HG03064 (cell line): ENCODE measurements at regions not wholly inside any gene's neighbourhood (a gene's known extent, or its start where the extent isn't known, plus 50 kb on each side); places are given as distances from the start of the nearest gene placed in this dataset.

Source experiments
- ATAC-seq: cut with Tn5 transposase; IDR thresholded peaks from one replicate; pipeline ENCODE4 v1.9.1; 2021; ENCODE audit warnings: low read depth; ENCODE audit not compliant: unreplicated experiment

DNA sequence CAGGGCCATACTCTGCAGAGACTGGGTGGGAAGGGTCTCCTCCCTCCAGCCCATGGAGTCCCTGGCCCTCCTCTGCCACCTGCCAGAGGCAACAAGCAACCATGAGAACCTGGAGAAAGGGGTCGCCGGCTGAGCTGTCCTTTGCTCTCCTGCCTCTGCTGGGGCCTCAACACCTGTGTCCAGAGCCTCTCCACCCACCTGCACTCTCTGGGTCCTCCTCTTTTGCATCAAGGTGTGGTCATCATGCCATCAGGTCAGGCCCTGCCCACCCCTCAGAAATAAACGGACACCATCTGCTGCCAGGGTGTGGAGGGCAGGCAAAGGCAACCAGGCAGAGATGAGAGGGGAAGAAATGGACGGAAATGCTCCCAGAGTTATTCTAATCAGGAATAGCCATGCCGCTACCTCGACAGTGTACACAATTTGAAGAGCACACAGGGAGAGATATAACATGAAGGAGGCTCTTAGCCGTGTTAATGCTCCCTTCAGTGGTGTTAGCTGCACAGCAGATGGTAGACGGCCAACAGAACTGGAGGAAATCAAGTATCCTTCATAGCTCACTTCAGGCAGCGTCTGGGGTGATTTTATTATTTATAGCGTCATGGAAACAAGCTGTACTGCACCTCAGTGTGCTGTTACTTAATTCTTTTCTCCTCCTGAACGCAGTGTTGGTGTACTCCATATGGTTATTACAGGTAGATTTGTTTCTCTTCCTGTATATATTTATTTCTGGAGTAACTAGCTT lies 247.9 kb downstream of the TSN start:
- ATAC-seq = no peak

DNA sequence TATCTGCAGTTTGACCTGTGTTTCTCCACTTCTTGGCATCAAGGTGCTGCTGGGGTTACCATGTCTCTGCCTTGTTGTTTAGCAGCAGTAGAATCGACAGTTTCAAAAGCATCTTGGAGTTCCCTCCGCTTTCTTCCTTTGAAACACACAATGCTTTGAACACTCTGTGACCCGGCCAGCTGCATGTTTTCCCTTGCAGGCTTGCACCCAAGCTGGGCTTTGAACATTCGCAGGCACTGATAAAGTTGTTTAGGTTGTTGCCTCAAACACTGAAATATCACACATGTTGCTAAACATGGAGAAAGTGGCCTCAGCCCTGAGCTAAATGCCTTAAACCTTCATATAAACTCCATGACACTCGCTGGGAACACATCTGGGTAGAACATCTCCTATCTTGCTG lies 251.7 kb downstream of the TSN start:
- no peak for ATAC-seq

DNA sequence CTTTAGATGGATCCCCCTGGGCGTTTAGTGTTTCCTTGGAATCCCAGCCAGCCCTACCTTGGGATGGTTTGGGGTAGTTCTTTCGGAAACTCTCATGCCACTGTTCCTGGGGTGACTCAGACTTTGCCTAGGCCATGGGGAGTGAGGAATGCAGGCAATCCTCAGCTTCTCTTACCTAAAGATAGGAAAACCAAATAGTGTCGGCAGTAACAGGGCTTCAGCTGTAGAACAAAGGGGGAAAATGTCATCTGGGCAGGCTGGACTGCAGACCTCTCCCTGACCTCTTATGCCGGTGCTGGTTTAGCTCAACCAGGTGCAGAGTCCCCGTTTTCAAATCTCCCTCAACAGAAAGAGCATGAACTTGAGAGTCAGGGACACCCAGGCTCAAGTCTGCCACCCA lies 252.1 kb downstream of the TSN start:
- ATAC-seq = no peak

GRCh38 chr2:122009561-122009960 lies 254.1 kb downstream of the TSN start:
- no peak for ATAC-seq

DNA sequence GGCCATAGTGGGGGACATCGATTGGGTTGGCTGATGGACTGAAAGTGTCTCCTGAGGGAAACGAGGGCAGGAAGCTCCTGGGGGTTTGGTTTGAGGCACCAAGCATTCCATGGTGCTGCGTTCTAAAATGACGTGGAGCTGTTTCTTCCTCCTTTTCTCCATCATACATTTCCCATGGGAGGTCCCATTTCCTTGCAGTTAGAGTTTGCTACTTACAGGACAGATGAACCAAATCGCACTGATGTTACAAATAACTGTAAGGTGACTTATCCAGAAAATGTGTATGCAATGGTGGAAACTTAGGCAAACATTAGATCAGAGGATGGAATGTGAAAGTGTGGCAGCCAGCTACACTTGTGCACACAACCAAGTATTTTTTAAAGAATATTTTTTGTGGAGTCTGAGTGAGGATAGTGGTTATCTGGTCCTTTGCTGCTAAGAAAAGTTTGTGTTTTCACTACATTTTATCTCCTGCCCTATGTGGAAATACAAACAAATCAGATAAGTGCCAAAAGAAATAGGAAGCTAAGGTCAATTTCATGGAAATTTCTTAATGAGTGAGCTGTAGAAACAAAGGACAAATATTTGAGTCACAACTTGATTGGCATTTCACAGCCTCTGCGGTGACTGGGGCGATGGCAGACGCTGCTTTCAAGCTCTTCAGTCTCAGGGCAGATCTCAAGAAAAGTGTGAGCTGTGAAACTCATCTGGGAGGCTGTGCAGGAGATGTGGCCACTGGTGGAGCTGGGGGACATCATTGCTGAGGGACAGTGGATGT lies 256.2 kb downstream of the TSN start:
- no peak for ATAC-seq

DNA sequence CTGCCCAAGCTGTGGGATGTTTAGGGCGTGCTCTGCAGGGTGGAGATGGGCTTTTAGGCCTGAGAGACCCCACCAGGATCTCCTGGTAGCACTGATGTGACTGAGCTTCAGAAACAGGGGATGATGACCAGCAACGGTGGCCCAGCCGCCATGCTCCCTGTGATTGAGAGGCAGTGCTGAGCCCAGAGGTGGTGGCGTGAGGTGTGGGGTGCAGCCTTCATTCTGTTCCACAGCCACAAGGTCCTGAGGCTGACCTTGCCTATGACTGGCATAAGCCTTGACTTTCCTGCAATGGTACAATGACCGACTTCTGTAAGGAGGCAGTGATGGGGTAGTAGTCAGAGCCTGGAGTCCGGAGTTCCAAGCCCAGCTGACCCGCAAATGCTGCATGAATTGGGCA lies 263.3 kb downstream of the TSN start:
- no peak for ATAC-seq

- no peak for ATAC-seq
Measured at GRCh38 chr2:122019724-122020123, 264.3 kb downstream of the TSN start.

DNA sequence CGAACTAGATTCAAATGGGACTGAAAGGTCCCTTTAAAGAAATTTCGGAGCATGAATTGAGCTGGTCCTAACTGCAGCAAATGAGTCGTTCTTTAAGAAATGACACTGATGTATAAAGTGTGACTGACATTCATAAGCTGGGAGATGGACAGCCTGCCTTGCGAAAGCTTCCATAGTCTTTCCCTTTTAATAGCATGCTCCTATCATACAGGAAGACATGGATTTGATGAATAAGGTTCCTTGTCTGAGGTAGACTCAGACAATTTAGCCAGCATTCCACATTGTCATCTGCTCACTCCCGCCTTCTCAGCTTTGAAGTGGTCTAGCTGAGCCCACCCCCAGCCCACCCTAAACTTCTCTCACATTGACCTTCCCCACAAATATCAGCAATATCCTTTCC lies 264.9 kb downstream of the TSN start:
- no peak for ATAC-seq

DNA sequence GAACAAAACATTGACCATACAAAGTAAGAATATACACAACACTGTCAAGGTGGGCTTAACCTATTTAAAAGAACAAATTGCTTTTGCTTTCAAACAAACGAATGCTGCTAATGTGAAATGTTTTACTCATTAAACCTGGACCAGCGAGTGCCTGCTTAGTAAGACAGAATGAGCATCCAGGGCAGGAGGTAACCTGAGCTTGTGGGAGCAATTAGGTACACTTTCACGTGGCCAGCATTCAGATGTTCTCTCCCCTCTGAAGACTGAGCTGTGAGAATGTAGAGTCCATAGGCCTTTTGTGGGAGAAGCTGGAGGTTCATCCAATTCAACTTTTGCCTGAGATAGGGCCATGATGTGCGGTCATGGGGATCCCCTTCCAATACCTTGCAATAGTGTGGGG lies 266.5 kb downstream of the TSN start:
- ATAC-seq = no peak

DNA sequence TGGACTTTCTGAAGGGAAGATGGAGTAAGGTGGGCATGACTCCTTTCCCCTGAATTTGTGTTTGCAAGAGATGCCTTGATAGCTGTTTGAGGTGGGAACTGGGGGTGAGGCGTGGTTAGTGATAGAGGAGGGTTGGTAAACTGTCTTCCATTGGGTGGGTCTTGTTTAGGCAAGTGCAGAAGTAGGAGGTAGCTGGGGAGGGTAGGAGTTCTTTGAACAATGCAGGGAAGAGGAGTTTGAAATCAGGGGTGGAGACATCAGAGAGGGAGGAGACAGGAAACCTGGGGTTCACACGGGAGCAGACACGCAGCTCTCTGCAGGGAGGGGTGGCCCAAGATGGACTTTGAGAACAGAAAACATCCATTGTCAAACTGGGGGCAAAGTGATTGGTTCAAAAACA lies 267.1 kb downstream of the TSN start:
- ATAC-seq = no peak

DNA sequence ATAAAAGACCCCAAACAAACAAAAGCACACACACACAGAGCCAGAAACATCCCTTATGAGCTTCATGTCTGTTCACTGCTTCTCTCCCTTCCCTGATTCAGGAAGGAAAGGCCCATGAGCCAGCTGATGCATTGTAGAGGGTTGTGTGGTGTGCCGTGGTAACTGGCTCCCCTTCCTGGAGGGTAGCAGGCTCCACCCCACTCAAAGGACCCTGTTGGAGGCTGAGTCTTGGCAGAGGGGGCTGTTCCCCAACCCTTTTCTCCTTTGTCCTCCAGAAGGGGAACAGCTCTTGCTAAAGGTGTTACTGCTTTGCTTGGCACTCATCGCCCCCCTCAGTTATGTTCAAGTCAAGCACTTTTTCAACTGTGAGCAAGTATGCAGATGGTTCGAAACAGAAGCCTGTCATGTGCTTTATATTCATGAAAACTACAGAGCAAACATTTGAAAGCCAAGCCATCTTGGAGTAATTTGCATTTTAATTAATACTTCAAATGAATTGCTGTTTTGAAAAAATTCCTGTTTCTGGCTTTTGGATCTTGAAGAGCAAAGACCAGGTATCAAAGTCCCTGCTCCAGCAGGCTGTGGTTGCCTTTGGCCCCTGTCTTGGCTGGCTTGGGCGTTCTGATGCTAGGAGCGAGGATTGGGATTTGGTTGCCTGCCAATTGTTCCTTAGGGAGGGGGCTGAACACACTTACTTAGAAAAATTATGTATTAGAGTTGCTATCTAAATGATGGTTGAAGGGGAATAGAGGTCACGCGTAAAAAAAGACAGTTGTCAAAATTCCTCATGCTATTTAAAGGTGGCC lies 267.8 kb downstream of the TSN start:
- no peak for ATAC-seq

GRCh38 chr2:122027510-122028217 lies 272.2 kb downstream of the TSN start:
- ATAC-seq = no peak

DNA sequence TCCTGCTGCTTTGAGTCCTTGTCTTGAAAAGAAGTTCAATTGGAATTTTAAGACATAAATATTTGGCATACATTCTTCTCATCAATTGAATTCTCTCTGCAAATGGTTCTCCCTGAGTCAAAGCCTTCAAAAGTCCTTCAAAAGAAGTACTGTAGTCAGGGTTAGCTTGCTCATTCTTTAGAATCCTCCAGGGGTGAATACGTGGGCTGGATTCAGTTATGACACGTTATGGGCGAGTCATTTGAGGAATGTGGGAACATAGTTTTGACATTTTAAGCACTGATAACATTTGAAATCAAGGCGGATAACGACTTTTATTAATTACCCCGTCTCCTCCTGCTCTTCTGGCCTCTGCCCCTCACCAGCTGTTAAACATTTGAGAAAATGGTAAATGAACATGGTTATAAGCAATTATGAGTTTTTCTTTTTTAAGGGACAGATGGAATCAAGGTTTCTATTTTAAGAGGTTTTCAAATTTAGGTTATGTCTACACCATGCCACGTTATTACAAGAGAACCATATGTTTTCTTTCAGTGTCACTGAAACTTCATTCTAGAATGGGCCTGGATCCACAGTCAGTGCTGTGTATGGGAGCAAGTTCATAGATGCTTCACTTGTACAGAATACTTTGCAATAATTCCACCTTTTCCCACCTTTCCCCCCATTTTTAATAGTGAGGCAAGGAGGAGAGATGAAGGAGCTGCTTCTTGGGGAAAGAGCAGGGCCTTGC lies 273.1 kb downstream of the TSN start:
- no peak for ATAC-seq

DNA sequence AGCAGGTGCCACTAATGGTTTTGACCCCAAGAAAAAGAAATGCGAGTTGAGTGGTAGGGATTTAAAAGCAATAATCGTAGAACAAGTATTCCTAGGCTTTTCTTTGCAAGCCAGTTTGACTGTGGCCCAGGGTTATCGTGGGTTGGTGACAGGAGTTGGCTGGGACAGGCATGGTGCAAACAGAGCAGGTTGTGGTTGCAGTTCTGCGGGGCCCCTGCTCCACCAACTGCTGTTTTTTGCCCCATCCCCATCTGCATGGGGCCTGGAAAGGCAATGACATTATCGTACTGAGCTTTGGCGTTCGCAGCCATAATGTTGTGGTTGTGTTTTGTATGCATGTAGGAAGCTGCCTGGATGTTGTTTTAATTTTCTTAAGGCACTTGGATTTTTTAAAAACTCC lies 274.0 kb downstream of the TSN start:
- ATAC-seq = no peak

GRCh38 chr2:122029945-122030344 lies 274.5 kb downstream of the TSN start:
- ATAC-seq = no peak

- no peak for ATAC-seq
Measured at GRCh38 chr2:122031544-122032263, 276.3 kb downstream of the TSN start.

DNA sequence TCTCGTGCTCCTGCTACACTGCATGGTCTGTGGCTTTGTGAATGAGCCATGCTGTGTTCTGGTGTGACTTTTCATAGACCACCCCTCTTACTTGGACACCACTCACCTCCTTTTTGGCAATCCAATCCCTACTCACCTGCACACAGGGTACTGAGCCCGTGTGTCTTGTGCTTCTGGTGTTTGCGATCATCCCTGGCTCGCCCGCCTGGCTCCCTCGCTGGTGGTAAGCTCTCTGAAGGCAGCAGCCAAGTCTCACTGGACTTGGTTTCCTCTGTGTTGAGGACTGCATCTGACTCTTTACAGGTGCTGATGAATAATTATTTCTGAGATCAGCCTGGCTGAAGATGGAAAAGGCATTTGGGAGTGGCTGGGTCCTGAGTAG lies 276.8 kb downstream of the TSN start:
- ATAC-seq = no peak

DNA sequence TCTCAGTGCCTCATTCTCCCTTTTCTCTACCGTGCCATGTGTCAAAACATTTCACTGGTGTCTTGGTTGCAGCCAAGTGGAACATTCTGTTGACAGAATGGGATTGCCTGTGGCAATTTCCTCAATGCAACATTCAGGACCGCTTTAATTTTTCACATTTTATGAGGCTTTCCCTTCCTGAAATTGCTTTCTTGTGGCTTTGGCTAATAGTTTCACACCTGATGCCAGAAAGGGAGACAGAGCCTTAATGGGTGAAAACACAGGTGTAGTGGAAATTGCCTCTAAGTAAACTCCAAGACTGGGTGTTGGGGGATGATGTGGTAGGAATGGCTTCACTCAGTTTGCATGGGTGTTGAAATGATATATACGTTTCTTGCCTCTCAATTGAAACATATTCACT lies 278.3 kb downstream of the TSN start:
- ATAC-seq = no peak

GRCh38 chr2:122034344-122034743 lies 278.9 kb downstream of the TSN start:
- ATAC-seq = no peak

DNA sequence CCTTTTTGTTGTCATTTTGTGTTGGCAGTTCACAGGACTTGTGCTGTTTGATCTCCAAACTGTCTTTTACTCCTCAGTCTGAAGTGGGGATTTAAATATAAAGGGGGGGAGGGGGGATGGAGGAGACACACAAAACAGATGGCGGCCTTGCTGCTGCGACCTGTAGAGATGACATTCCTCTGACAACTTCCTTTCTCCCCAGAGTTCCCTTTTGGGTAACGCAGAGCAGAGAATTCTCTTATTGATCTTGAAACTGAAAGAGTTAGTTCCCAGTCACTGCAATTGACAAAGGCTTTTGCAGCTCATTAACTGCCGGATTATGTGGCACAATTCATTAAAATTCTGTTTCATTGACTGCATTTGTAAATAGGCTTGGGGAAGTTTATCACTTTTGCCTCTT lies 279.3 kb downstream of the TSN start:
- no peak for ATAC-seq
